CMK (cell line): ENCODE measurements at regions not wholly inside any gene's neighbourhood (a gene's known extent, or its start where the extent isn't known, plus 50 kb on each side); places are given as distances from the start of the nearest gene placed in this dataset.

ENCODE experiments used
- DNase-seq: peaks from one replicate; pipeline ENCODE4 v3.0.0-alpha.2; 2010; ENCODE audit warnings: low read depth

GRCh38 chr3:111012388-111013248 is 59.0 kb upstream of the NECTIN3 start:
- no peak for DNase-seq
